Right lobe of liver (tissue), 4 donors: ENCODE measurements at regions not wholly inside any gene's neighbourhood (a gene's known extent, or its start where the extent isn't known, plus 50 kb on each side); places are given as distances from the start of the nearest gene placed in this dataset.

Source experiments
- CTCF ChIP-seq, 4 donors: fragments of 200-600 bp in 3 of 4; fragments of 450-650 bp in 1 of 4; IDR thresholded peaks; one replicate each; pipeline versions ENCODE4 v1.5.1 to v1.8.0; 2016 to 2022; ENCODE audit warnings: antibody characterized with exemption in 4 of 4, mild to moderate bottlenecking in 2 of 4
- POLR2A ChIP-seq: fragments of 450-650 bp; IDR thresholded peaks from one replicate; pipeline ENCODE4 v1.6.1; 2017; ENCODE audit warnings: antibody characterized with exemption, mild to moderate bottlenecking
- donor health status: DM: no; HTN: no; CAD: no.
- donor health status: DM: no; HTN: no; CAD: no.
- donor health status: DM: no; HTN: yes; CAD: no.

DNA sequence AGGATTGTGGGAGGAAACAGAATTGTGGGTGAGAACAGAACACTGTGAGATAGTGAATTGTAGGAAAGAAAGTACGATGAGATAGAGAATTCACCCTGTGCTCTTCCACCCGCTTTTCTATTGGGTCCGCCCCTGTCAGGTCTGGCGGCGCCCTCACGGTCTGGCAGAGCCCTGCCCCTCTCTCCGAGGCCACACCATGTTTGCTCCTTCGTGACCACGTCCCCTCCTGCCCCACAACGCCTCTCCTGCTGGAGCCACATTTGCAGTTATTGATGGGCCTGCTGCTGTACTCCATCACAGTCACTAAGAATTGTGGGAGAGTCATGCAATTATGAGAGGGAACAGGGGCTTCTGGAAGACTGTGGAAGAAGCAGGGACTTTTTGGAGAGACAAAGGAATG is 473.1 kb downstream of the KLF12 start:
- no peak for TF ChIP-seq CTCF (IDR thresholded peaks at IDR 0.05)
- no peak for TF ChIP-seq POLR2A
